GM13977 (cell line): ENCODE measurements at regions not wholly inside any gene's neighbourhood (a gene's known extent, or its start where the extent isn't known, plus 50 kb on each side); places are given as distances from the start of the nearest gene placed in this dataset.

Source experiments
- DNase-seq: peaks from one replicate; pipeline ENCODE4 v3.0.0; 2012; ENCODE audit warnings: low spot score
- CTCF ChIP-seq: IDR thresholded peaks from 2 replicates; pipeline ENCODE4 v1.5.1; 2012; ENCODE audit warnings: mild to moderate bottlenecking, control low read depth; ENCODE audit not compliant: insufficient read depth; ENCODE audit errors: extremely low read depth, missing control alignments
- in situ Hi-C: fragments of 300-500 bp; cut with MboI; formaldehyde crosslinking; loops from one replicate; pipeline ENCODE4 v1.12.0; 2022; ENCODE audit warnings: low sequenced_read_pairs, low pct_unique_long_range_greater_than_20kb, mixed read lengths, inconsistent platforms; ENCODE audit not compliant: unreplicated experiment

- TF ChIP-seq CTCF = no peak
Observed at GRCh38 chr2:31664949-31665724, 84.4 kb upstream of the SRD5A2 start.

GRCh38 chr2:31660812-31661335 is 80.1 kb upstream of the SRD5A2 start:
- no peak for DNase-seq
- no peak for TF ChIP-seq CTCF
- in situ Hi-C loops = no loop called here

More at GRCh38 chr2:31664949-31665724, 84.4 kb upstream of the SRD5A2 start:
- no peak for DNase-seq
- in situ Hi-C loops = no loop called here

DNA sequence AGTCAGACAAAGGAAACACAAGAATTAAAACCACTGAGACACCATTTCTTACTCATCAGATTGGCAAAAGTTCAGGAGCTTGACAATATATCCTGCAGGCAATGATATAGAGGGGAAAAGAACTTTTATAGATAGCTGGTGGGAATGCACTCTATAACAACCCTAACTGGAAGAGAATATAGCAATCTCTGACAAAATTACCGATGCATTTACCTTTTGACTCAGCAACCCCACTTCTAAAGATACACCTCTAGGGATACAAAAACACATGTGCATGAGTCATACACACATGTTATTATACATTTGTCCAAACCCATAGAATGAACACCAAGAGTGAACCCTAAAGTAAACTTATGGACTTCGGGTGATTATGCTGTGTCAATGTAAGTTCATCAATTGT is 79.4 kb upstream of the SRD5A2 start:
- TF ChIP-seq CTCF = no peak
- in situ Hi-C loops = no loop called here
- DNase-seq = no peak

GRCh38 chr2:31654241-31654640 is 73.5 kb upstream of the SRD5A2 start:
- no peak for DNase-seq
- in situ Hi-C loops = no loop called here
- TF ChIP-seq CTCF = no peak

DNA sequence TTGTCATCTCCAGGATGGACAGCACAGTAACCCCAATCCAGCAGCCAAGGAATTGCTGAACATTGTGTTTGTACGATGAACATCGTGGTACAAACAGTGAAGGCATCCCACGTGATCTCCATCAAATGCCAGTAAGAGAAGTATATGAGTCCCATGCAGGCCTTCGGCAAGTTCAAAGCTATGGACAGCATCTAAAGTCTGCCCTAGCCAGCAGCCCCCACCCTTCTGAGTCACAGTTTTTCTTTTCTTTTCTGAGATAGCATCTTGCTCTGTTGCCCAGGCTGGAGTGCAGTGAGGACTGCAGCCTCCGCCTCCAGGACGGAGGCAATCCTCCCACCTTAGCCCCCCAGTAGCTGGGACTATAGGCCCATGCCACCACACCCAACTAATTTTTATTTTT is 71.0 kb upstream of the SRD5A2 start:
- DNase-seq = no peak
- no peak for TF ChIP-seq CTCF
- in situ Hi-C loops = no loop called here

DNA sequence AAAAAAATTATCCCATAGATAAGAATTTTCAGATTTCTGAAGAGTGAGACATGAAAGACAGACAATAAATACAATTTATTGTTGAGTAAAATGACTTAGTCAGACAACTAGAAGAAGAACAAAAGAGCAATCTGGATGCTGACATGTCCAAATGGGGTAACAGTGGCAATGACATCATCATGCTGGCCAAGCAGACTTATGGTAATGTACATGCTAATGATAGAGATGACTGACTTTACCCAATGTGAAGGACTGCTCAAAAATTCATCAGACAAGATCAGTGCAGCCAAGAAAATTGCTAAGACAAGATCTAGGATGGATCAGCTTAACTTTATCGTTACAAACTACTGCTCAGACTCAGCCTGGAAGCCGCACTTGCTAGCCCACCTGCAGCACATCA is 70.5 kb upstream of the SRD5A2 start:
- TF ChIP-seq CTCF = no peak

More for the DNA sequence above, 70.5 kb upstream of the SRD5A2 start:
- no peak for DNase-seq
- in situ Hi-C loops = no loop called here
